Urinary bladder (tissue), 3 donors: ENCODE measurements at regions not wholly inside any gene's neighbourhood (a gene's known extent, or its start where the extent isn't known, plus 50 kb on each side); places are given as distances from the start of the nearest gene placed in this dataset.

ENCODE experiments used
- DNase-seq: peaks from one replicate; pipeline ENCODE4 v3.0.0-alpha.2; 2015; ENCODE audit errors: extremely low spot score
- H3K27ac ChIP-seq: one replicate; pipeline ENCODE4 v1.5.1; 2013; ENCODE audit warnings: low read depth, mild to moderate bottlenecking, moderate library complexity
- H3K36me3 ChIP-seq: one replicate; pipeline ENCODE4 v1.6.1; 2013; ENCODE audit warnings: mild to moderate bottlenecking, moderate library complexity; ENCODE audit not compliant: insufficient read depth
- H3K4me1 ChIP-seq: one replicate; pipeline ENCODE4 v1.6.1; 2013; ENCODE audit warnings: mild to moderate bottlenecking, moderate library complexity; ENCODE audit not compliant: insufficient read depth
- H3K4me3 ChIP-seq: one replicate; pipeline ENCODE4 v1.5.1; 2013; ENCODE audit warnings: low read depth, low read length
- WGBS: extraction: QIAGEN DNeasy Blood & Tissue Kit; methylation state at CpG from one replicate; pipeline ENCODE4 v1.1.7; 2013; 5-methylcytosine and 5-hydroxymethylcytosine counted together
- donor health status: healthy with polysubstance abuse.
- donor health status: healthy.

GRCh38 chr9:14401911-14402310, 88.0 kb upstream of the NFIB start:
- 82% methylated on average over 2 of the region's 2 CpGs for WGBS
- no peaks in the 10 kb centered on the region for H3K4me1 ChIP-seq
- no peak for DNase-seq
- H3K36me3 ChIP-seq = no peaks in the 10 kb centered on the region
- H3K27ac ChIP-seq = no peak overlapping the region
- no peak overlapping the region for H3K4me3 ChIP-seq

- WGBS = 49% methylated on average over 6 of the region's 6 CpGs
- H3K4me1 ChIP-seq = no peaks in the 10 kb centered on the region
- no peak overlapping the region for H3K4me3 ChIP-seq
- DNase-seq = no peak
- no peaks in the 10 kb centered on the region for H3K36me3 ChIP-seq
- no peak overlapping the region for H3K27ac ChIP-seq
These were observed 86.7 kb upstream of the NFIB start for GRCh38 chr9:14400658-14400995.

GRCh38 chr9:14399756-14400657, 86.1 kb upstream of the NFIB start:
- Histone ChIP-seq H3K4me1 (no peaks in the 10 kb centered on the region), H3K4me3 (no peak overlapping the region), H3K36me3 (no peaks in the 10 kb centered on the region), H3K27ac (no peak overlapping the region)
- no peak for DNase-seq
- 35% methylated on average over 5 of the region's 5 CpGs for WGBS

GRCh38 chr9:14398473-14398872, 84.5 kb upstream of the NFIB start:
- 94% methylated on average over 8 of the region's 8 CpGs for WGBS
- no peak for DNase-seq
- H3K4me3 ChIP-seq = no peak overlapping the region
- H3K27ac ChIP-seq = no peak overlapping the region
- no peaks in the 10 kb centered on the region for H3K36me3 ChIP-seq
- no peaks in the 10 kb centered on the region for H3K4me1 ChIP-seq

- 94% methylated on average over 5 of the region's 5 CpGs for WGBS
- Histone ChIP-seq H3K36me3 (no peaks in the 10 kb centered on the region), H3K4me1 (no peaks in the 10 kb centered on the region), H3K4me3 (no peak overlapping the region), H3K27ac (no peak overlapping the region)
- DNase-seq = no peak
These were observed 82.2 kb upstream of the NFIB start for GRCh38 chr9:14396171-14396570.

- H3K4me3 ChIP-seq = no peak overlapping the region
- WGBS = 74% methylated on average over 11 of the region's 11 CpGs
- no peaks in the 10 kb centered on the region for H3K4me1 ChIP-seq
- no peak for DNase-seq
- no peak overlapping the region for H3K27ac ChIP-seq
- H3K36me3 ChIP-seq = no peaks in the 10 kb centered on the region
These were observed 81.6 kb upstream of the NFIB start for GRCh38 chr9:14395317-14396082.

- DNase-seq = no peak
- WGBS = 54% methylated on average over 2 of the region's 2 CpGs
These were observed 79.5 kb upstream of the NFIB start for GRCh38 chr9:14393418-14393817.

GRCh38 chr9:14391620-14392019, 77.7 kb upstream of the NFIB start:
- H3K27ac ChIP-seq = no peak overlapping the region
- no peaks in the 10 kb centered on the region for H3K36me3 ChIP-seq
- no peaks in the 10 kb centered on the region for H3K4me1 ChIP-seq
- no peak for DNase-seq
- WGBS = 63% methylated on average over 3 of the region's 3 CpGs
- no peak overlapping the region for H3K4me3 ChIP-seq

More at GRCh38 chr9:14393418-14393817, 79.5 kb upstream of the NFIB start:
- H3K27ac ChIP-seq = no peak overlapping the region
- no peak overlapping the region for H3K4me3 ChIP-seq
- no peaks in the 10 kb centered on the region for H3K36me3 ChIP-seq
- H3K4me1 ChIP-seq = no peaks in the 10 kb centered on the region

GRCh38 chr9:14389657-14390056, 75.7 kb upstream of the NFIB start:
- H3K27ac ChIP-seq = no peak overlapping the region
- H3K4me3 ChIP-seq = no peak overlapping the region
- WGBS = 94% methylated on average over 2 of the region's 2 CpGs
- no peaks in the 10 kb centered on the region for H3K36me3 ChIP-seq
- no peaks in the 10 kb centered on the region for H3K4me1 ChIP-seq
- no peak for DNase-seq

- Histone ChIP-seq H3K36me3 (no peaks in the 10 kb centered on the region), H3K4me3 (no peak overlapping the region), H3K27ac (no peak overlapping the region), H3K4me1 (no peaks in the 10 kb centered on the region)
- DNase-seq = no peak
- WGBS = 89% methylated on average over 1 of the region's 1 CpG
These were observed 75.2 kb upstream of the NFIB start for GRCh38 chr9:14389146-14389545.

GRCh38 chr9:14383773-14384172, 69.8 kb upstream of the NFIB start:
- no peak overlapping the region for H3K27ac ChIP-seq
- H3K4me3 ChIP-seq = no peak overlapping the region
- DNase-seq = no peak
- no peaks in the 10 kb centered on the region for H3K36me3 ChIP-seq
- 84% methylated on average over 12 of the region's 12 CpGs for WGBS
- no peaks in the 10 kb centered on the region for H3K4me1 ChIP-seq

GRCh38 chr9:14383294-14383693, 69.4 kb upstream of the NFIB start:
- Histone ChIP-seq H3K36me3 (no peaks in the 10 kb centered on the region), H3K27ac (no peak overlapping the region), H3K4me3 (no peak overlapping the region), H3K4me1 (no peaks in the 10 kb centered on the region)
- 49% methylated on average over 2 of the region's 2 CpGs for WGBS
- no peak for DNase-seq

GRCh38 chr9:14380061-14380836, 66.3 kb upstream of the NFIB start:
- 72% methylated on average over 3 of the region's 3 CpGs for WGBS
- no peaks in the 10 kb centered on the region for H3K4me1 ChIP-seq

More at GRCh38 chr9:14380061-14380836, 66.3 kb upstream of the NFIB start:
- H3K36me3 ChIP-seq = no peaks in the 10 kb centered on the region
- no peak overlapping the region for H3K27ac ChIP-seq
- H3K4me3 ChIP-seq = no peak overlapping the region
- no peak for DNase-seq
